SK-N-DZ (cell line): ENCODE measurements at regions not wholly inside any gene's neighbourhood (a gene's known extent, or its start where the extent isn't known, plus 50 kb on each side); places are given as distances from the start of the nearest gene placed in this dataset.

ENCODE experiments used
- DNase-seq: peaks from one replicate; pipeline ENCODE4 v3.0.0-alpha.2; 2015; ENCODE audit warnings: low spot score

GRCh38 chr17:81345228-81346089 is 49.8 kb upstream of the BAHCC1 start:
- peak; percentile 80 for DNase-seq
